ENCODE measurements at regions not wholly inside any gene's neighbourhood (a gene's known extent, or its start where the extent isn't known, plus 50 kb on each side); places are given as distances from the start of the nearest gene placed in this dataset.
"Not testable (repeated sequence)": the region's sequence is repeated elsewhere in the genome, so short reads cannot be mapped to it uniquely, and the experiment has no call there.

- no peak for DNase-seq
Observed at GRCh38 chrX:74063426-74064155, 211.1 kb upstream of the XIST start.

DNA sequence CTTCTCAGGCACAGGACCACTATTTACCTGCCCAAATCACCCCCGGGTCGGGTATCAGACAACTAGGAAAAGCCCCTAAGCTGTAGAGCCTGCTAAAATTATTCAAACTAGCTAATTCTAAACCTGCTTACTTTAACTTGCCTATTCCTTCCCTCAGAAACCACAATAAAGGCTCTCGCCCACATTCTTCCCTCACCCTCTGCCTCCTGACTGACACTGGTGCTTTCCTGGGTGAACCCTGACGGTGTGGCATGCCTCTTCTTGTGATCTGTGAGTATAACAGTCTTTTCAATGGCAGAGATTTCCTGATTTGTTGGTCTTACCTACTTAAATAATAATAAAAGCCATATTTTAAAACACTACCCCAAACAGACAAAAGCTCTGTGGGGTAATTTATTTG lies 209.4 kb upstream of the XIST start:
- DNase-seq, result no peak

DNA sequence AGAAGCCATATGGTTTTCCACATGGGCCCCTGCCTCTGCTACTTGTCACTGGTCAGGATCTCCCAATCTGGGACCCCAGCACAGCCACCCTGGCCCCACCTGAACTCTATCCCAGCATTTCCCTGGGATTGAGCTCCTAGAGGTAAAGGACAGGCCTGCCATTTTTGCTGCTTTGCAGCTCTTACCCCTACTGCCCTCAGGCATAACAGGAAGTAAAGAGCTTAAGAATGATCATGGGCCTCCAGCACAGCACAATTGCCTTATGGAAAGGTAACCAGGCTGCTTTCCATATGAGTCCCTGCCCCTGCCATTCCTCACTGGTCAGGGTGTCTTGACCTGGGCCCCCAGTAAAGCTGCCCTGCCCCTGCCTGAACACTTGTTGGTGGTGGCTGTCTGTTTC lies 196.6 kb upstream of the XIST start:
- DNase-seq, result no peak

- not testable (repeated sequence) for DNase-seq
Observed at GRCh38 chrX:74034066-74034465, 181.6 kb upstream of the XIST start.

- DNase-seq, result not testable (repeated sequence)
Observed at GRCh38 chrX:74031527-74031926, 179.0 kb upstream of the XIST start.

- DNase-seq, result not testable (repeated sequence)
Observed at GRCh38 chrX:74030766-74031165, 178.3 kb upstream of the XIST start.

GRCh38 chrX:74025145-74025544 lies 172.6 kb upstream of the XIST start:
- DNase-seq, result not testable (repeated sequence)

GRCh38 chrX:74023203-74023602 lies 170.7 kb upstream of the XIST start:
- DNase-seq, result no peak

GRCh38 chrX:74018253-74018652 lies 165.7 kb upstream of the XIST start:
- DNase-seq, result no peak

DNA sequence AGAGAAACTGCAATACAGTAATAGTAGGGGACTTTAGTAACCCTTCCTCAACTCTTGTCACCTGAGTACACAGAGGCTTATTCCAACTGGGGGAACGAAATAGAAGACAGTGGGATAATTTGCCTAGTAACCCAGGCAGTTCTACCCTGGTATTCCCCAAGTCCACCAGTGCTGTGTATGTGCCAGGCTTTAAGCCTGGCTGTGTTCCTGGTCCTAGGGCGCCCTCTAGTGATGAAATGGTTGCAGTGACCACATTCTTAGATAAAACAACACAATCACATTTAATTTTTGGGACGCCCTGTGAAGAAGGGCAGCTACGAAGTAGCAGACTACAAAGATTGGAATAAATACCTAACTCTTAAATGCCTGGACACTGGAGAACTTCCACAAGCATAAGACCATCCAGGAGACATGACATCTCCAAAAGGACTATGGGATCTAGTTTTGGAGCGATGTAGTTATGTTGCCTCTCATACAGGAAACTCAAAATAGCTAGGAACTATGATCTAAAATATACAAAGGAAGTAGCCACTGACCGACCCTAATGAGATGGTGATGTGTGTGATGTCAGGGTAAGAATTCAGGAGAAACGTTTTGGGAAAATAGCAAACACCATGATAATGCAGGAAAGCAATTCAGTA lies 163.0 kb upstream of the XIST start:
- peak; percentile 20 for DNase-seq

DNA sequence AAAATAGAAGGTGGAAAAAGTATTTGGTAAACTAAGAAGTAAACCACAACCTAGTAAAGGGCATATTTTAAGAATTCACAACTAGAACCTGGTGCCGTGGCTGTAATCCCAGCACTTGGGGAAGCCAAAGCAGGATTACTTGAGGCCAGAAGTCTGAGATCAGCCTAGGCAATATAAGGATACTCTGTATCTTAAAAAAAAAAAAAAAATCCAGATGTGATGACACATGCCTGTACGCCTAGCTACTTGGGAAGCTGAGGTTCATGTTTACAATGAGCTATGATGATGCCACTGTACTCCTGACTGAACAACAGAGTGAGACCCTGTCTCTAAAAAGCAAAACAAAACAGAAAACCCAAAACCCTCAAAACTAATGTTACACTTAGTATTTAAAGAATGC lies 156.5 kb upstream of the XIST start:
- DNase-seq, result no peak

DNA sequence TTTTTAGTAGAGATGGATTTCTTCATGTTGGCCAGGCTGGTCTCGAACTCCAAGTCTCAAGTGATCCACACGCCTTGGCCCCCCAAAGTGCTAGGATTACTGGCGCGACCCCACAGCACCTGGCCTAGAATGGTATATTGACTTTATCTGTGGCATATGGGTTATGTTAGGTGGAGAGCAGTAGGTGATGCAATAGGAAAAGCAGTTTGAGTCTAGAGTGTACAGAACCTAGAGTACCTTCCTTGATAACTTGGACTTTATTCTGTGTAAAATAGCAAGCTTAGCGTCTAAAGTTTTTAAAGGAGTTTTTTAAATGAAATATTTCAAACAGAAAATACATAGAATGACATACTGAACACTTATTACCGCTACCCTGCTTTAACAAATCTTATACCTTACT lies 139.5 kb upstream of the XIST start:
- no peak for DNase-seq

DNA sequence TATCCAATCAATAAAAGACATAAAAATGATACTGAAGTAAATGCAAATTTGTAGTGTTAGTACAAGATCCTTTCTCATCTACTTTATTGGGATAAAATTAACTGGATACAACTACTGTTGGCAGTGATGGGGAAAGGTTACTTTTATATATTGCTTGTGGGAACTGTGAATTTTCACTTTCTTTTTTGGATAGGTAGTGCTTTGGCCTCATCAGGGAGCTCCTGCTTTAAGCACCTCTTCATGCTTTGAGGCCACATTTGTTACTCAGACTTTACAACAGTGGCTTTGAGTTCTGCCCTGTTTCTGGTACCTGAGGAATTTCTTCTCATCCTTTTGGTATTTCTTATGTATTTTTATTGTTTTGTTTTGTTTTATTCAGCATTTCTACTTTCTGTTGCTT lies 134.7 kb upstream of the XIST start:
- DNase-seq, result no peak

- no peak for DNase-seq
Observed at GRCh38 chrX:73979551-73980131, 127.1 kb upstream of the XIST start.

DNA sequence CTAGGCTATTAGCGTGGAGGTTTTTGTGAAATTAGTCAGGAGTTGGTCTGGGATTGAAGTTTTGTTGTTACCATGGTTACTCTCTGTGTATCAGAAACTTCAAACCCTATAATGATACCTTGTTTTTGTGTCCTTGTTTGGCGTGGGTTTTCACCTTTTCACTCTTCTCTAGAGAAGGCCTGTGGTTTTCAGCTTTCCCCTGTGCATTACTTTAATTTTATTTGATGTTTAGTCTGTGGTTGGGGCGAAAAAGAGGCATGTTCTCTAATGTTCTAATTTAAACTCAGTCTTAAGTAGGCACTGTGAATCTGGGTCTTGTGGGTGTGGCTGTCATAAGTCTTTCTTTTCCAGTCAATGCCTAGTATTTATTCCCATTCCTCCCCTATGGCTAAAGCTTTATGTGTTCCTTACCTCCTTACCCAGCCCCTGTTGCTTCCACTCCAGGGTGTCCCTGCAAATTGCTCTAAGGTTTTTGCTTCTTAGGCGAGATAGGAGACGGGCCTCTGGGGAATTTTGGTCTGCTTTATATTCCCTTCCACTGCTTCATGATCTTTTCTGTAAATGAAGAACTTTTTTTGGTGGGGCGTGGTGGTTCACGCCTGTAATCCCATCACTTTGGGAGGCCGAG lies 125.1 kb upstream of the XIST start:
- no peak for DNase-seq

DNA sequence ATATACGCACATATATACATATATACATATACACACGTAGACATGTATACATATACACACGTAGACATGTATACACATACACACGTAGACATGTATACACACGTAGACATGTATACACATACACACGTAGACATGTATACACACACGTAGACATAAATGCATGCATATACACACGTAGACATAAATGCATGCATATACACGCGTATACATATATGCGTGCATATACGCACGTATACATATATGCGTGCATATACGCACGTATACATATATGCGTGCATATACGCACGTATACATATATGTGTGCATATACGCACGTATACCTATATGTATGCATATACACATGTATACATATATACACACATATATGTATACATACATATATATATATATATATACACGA lies 114.9 kb upstream of the XIST start:
- DNase-seq, result not testable (repeated sequence)

GRCh38 chrX:73965833-73966232 lies 113.3 kb upstream of the XIST start:
- DNase-seq, result no peak

GRCh38 chrX:73964579-73964978 lies 112.1 kb upstream of the XIST start:
- no peak for DNase-seq

DNA sequence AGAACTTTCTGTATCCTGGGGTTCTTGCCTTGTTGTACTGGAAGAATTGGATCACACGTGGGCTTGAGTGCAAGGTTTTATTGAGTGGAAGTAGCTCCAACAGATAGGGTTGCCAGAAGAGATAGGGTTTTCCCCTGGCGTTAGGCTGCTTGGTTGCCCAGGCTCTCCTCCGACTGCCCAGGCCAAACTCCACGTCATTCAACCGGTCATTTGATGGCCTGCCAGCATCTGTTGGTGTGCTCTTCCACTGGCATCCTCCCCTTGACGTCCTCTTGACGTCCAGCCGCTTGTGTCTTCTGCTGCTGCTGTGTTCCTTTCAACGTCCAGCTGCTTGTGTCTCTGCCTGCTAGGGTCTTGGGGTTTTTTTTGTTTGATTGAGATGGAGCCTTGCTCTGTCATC lies 111.2 kb upstream of the XIST start:
- no peak for DNase-seq

GRCh38 chrX:73962948-73963347 lies 110.4 kb upstream of the XIST start:
- DNase-seq, result no peak

- not testable (repeated sequence) for DNase-seq
Observed at GRCh38 chrX:73961867-73962266, 109.4 kb upstream of the XIST start.

DNA sequence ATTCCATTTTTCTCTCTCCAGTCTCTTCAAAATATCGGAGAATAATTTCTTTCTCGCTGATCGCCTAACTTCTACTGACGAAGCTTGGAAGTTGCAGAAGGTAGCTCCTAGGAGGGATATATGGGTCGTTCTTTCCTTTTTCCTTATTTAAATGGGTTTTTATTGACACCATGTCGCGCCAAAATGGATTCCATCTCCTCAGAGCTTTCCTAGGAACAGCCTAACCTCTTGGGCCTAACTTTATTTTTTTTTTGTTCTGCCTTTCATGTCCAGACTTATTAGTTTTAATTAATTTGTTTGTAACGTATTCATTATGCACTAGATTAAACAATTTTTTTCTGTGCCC lies 92.0 kb upstream of the XIST start:
- no peak for DNase-seq

GRCh38 chrX:73943693-73944562 lies 91.4 kb upstream of the XIST start:
- peak; percentile 62 for DNase-seq

Measured in NCI-H774 (cell line).